ENCODE measurements at regions not wholly inside any gene's neighbourhood (a gene's known extent, or its start where the extent isn't known, plus 50 kb on each side); places are given as distances from the start of the nearest gene placed in this dataset.
A peak's percentile ranks its signal among the peaks of the same experiment; 100 is the strongest.

GRCh38 chr2:228541789-228542188 is 360.3 kb upstream of the SPHKAP start:
- H2AFZ ChIP-seq (ENCODE audit: low read length) = no peak overlapping the region
- POLR2A ChIA-PET (ENCODE audit: unreplicated experiment) = no interaction called here
- H3K9ac ChIP-seq (ENCODE audit: low read length) = no peak overlapping the region
- peak overlapping the region; percentile 51 for H3K4me2 ChIP-seq (ENCODE audit: low read length)
- H3K36me3 ChIP-seq (ENCODE audit: low read depth, low read length) = no peaks in the 10 kb centered on the region
- intact Hi-C loops (cut with micrococcal nuclease) = loop anchor here (10.0 kb wide), 1 partner anchor 497 kb away; no protein-coding TSS in a partner anchor
- BruUV-seq (replicated peaks) = no TSS peak
- no peaks in the 10 kb centered on the region for H4K20me1 ChIP-seq (ENCODE audit: low read length)
- peak; percentile 77 for ATAC-seq
- H3K79me2 ChIP-seq (ENCODE audit: low read length) = no peaks in the 10 kb centered on the region
- TF ChIP-seq EZH2 (IDR thresholded peaks at IDR 0.05; ENCODE audit: low read length, unreplicated experiment) = no peak
- TF ChIP-seq, protein P1, sequence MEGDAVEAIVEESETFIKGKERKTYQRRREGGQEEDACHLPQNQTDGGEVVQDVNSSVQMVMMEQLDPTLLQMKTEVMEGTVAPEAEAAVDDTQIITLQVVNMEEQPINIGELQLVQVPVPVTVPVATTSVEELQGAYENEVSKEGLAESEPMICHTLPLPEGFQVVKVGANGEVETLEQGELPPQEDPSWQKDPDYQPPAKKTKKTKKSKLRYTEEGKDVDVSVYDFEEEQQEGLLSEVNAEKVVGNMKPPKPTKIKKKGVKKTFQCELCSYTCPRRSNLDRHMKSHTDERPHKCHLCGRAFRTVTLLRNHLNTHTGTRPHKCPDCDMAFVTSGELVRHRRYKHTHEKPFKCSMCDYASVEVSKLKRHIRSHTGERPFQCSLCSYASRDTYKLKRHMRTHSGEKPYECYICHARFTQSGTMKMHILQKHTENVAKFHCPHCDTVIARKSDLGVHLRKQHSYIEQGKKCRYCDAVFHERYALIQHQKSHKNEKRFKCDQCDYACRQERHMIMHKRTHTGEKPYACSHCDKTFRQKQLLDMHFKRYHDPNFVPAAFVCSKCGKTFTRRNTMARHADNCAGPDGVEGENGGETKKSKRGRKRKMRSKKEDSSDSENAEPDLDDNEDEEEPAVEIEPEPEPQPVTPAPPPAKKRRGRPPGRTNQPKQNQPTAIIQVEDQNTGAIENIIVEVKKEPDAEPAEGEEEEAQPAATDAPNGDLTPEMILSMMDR (conservative IDR thresholded peaks at IDR 0.05; ENCODE audit: low read depth, low read length) = no peak
- TF ChIP-seq EZH2phosphoT487 (IDR thresholded peaks at IDR 0.05; ENCODE audit: borderline replicate concordance, low read length) = no peak
- H3K4me3 ChIP-seq (ENCODE audit: low read length) = no peak overlapping the region; the same call in 1 of the 2 replicates
- no peaks in the 10 kb centered on the region for H3F3A ChIP-seq (ENCODE audit: low read length, unreplicated experiment)
- H3K9me3 ChIP-seq (ENCODE audit: low read length) = peaks cover 18% of the 10 kb centered on the region; the same call in 1 of the 2 replicates
- CTCF ChIA-PET = no interaction called here
- H3K27me3 ChIP-seq (ENCODE audit: low read length) = no peaks in the 10 kb centered on the region
- H3K4me1 ChIP-seq (ENCODE audit: insufficient read depth, low read length) = peaks cover 36% of the 10 kb centered on the region
- no peaks in the 10 kb centered on the region for H3K9me2 ChIP-seq (replicated peaks; ENCODE audit: low read length)
- peak overlapping the region; percentile 50 for H3K27ac ChIP-seq (ENCODE audit: low read length)
- peak; percentile 86 for DNase-seq

DNA sequence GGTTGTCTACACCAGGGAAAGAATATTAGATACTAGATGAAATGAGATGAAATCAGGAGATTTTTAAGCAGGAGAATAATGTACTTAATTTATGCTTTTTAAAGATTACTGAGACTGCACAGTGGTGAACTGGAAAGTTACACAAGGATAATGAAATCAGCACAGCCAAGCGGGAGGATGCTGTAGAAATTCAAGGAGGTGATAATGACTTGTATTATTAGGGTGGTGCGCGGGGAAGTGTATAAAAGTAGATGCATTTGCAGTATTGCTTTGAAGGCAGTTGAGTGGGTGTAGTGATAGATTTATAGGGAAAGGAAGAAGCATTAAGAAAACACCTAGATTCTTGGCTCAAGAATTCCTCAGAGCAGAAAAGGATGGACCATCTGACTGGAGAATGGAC is 359.5 kb upstream of the SPHKAP start:
- no peaks in the 10 kb centered on the region for H3K27me3 ChIP-seq (ENCODE audit: low read length)
- peaks cover 25% of the 10 kb centered on the region; the same call in 1 of the 2 replicates for H3K9me3 ChIP-seq (ENCODE audit: low read length)
- POLR2A ChIA-PET (ENCODE audit: unreplicated experiment) = interaction anchor here (0.6 kb wide), 1 partner anchor 27 kb away, joined by 4 read pairs; no protein-coding TSS in a partner anchor
- H3K27ac ChIP-seq (ENCODE audit: low read length) = no peak overlapping the region
- H2AFZ ChIP-seq (ENCODE audit: low read length) = no peak overlapping the region
- no peaks in the 10 kb centered on the region for H3K79me2 ChIP-seq (ENCODE audit: low read length)
- no peak overlapping the region for H3K4me3 ChIP-seq (ENCODE audit: low read length)
- DNase-seq (no peak), ATAC-seq (no peak)
- TF ChIP-seq, protein P1 (conservative IDR thresholded peaks at IDR 0.05; ENCODE audit: low read depth, low read length) = no peak
- TF ChIP-seq EZH2 (IDR thresholded peaks at IDR 0.05; ENCODE audit: low read length, unreplicated experiment) = no peak
- no peak for TF ChIP-seq EZH2phosphoT487 (IDR thresholded peaks at IDR 0.05; ENCODE audit: borderline replicate concordance, low read length)
- peaks cover 5% of the 10 kb centered on the region; the same call in 1 of the 2 replicates for H3K36me3 ChIP-seq (ENCODE audit: low read depth, low read length)
- H4K20me1 ChIP-seq (ENCODE audit: low read length) = no peaks in the 10 kb centered on the region
- CTCF ChIA-PET = no interaction called here
- peaks cover 33% of the 10 kb centered on the region for H3K4me1 ChIP-seq (ENCODE audit: insufficient read depth, low read length)
- no peak overlapping the region for H3K4me2 ChIP-seq (ENCODE audit: low read length)
- H3K9ac ChIP-seq (ENCODE audit: low read length) = no peak overlapping the region
- intact Hi-C loops (cut with micrococcal nuclease) = loop anchor here (10.0 kb wide), 1 partner anchor 496 kb away; no protein-coding TSS in a partner anchor
- BruUV-seq (replicated peaks) = no TSS peak
- H3K9me2 ChIP-seq (replicated peaks; ENCODE audit: low read length) = no peaks in the 10 kb centered on the region
- no peaks in the 10 kb centered on the region for H3F3A ChIP-seq (ENCODE audit: low read length, unreplicated experiment)

- Histone ChIP-seq H3K27ac (ENCODE audit: low read length) (no peak overlapping the region), H3K9ac (ENCODE audit: low read length) (no peak overlapping the region), H3K9me2 (replicated peaks; ENCODE audit: low read length) (no peaks in the 10 kb centered on the region), H3K36me3 (ENCODE audit: low read depth, low read length) (peaks cover 13% of the 10 kb centered on the region; the same call in 1 of the 2 replicates), H4K20me1 (ENCODE audit: low read length) (no peaks in the 10 kb centered on the region), H2AFZ (ENCODE audit: low read length) (no peak overlapping the region), H3K9me3 (ENCODE audit: low read length) (peaks cover 35% of the 10 kb centered on the region; the same call in 1 of the 2 replicates), H3K79me2 (ENCODE audit: low read length) (no peaks in the 10 kb centered on the region), H3K4me2 (ENCODE audit: low read length) (no peak overlapping the region), H3F3A (ENCODE audit: low read length, unreplicated experiment) (no peaks in the 10 kb centered on the region), H3K4me3 (ENCODE audit: low read length) (no peak overlapping the region), H3K4me1 (ENCODE audit: insufficient read depth, low read length) (no peaks in the 10 kb centered on the region), H3K27me3 (ENCODE audit: low read length) (no peaks in the 10 kb centered on the region)
- DNase-seq (peak; percentile 37), ATAC-seq (no peak)
- TF ChIP-seq EZH2 (IDR thresholded peaks at IDR 0.05; ENCODE audit: low read length, unreplicated experiment) (no peak), EZH2phosphoT487 (IDR thresholded peaks at IDR 0.05; ENCODE audit: borderline replicate concordance, low read length) (no peak)
- TF ChIP-seq, protein P1 (conservative IDR thresholded peaks at IDR 0.05; ENCODE audit: low read depth, low read length) = no peak
- POLR2A ChIA-PET (ENCODE audit: unreplicated experiment) = no interaction called here
- CTCF ChIA-PET = no interaction called here
- no TSS peak for BruUV-seq (replicated peaks)
- intact Hi-C loops (cut with micrococcal nuclease) = no loop called here
These were observed 353.9 kb upstream of the SPHKAP start for GRCh38 chr2:228535396-228535795.
